ENCODE measurements at regions not wholly inside any gene's neighbourhood (a gene's known extent, or its start where the extent isn't known, plus 50 kb on each side); places are given as distances from the start of the nearest gene placed in this dataset.

DNA sequence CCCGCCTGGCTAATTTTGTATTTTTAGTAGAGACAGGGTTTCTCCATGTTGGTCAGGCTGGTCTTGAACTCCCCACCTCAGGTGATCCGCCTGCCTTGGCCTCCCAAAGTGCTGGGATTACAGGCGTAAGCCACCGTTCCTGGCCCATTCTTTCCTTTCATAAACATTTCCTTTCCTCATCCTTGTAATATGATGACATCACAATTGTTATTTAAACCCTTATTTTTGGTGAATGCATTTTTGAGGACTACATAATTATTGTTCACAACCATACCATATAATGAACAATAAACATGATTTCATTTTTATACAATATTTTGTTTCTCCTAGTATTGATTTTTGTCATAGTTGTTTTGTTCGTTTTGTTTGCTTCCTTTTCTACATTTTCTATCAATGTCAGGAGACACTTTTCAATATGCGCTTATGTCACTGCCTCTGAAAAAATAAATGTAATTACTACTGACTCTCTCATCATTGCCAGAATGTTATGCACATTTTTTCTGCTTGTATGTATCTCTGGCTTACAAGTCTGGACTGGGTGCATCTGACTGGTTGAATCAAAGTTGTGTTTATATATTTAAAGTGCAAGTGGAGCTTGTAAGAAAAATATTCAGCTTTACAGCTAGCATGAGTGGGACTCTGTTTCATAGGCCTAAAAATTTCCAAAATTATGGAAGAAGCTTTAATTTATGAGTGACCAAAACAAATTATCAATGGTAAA is 2286.3 kb upstream of the RAG2 start:
- TF ChIP-seq, protein P1, sequence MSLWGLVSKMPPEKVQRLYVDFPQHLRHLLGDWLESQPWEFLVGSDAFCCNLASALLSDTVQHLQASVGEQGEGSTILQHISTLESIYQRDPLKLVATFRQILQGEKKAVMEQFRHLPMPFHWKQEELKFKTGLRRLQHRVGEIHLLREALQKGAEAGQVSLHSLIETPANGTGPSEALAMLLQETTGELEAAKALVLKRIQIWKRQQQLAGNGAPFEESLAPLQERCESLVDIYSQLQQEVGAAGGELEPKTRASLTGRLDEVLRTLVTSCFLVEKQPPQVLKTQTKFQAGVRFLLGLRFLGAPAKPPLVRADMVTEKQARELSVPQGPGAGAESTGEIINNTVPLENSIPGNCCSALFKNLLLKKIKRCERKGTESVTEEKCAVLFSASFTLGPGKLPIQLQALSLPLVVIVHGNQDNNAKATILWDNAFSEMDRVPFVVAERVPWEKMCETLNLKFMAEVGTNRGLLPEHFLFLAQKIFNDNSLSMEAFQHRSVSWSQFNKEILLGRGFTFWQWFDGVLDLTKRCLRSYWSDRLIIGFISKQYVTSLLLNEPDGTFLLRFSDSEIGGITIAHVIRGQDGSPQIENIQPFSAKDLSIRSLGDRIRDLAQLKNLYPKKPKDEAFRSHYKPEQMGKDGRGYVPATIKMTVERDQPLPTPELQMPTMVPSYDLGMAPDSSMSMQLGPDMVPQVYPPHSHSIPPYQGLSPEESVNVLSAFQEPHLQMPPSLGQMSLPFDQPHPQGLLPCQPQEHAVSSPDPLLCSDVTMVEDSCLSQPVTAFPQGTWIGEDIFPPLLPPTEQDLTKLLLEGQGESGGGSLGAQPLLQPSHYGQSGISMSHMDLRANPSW (CRISPR knock-in tag; conservative IDR thresholded peaks at IDR 0.05; ENCODE audit: low read depth), result no peak
- TF ChIP-seq, protein P2, sequence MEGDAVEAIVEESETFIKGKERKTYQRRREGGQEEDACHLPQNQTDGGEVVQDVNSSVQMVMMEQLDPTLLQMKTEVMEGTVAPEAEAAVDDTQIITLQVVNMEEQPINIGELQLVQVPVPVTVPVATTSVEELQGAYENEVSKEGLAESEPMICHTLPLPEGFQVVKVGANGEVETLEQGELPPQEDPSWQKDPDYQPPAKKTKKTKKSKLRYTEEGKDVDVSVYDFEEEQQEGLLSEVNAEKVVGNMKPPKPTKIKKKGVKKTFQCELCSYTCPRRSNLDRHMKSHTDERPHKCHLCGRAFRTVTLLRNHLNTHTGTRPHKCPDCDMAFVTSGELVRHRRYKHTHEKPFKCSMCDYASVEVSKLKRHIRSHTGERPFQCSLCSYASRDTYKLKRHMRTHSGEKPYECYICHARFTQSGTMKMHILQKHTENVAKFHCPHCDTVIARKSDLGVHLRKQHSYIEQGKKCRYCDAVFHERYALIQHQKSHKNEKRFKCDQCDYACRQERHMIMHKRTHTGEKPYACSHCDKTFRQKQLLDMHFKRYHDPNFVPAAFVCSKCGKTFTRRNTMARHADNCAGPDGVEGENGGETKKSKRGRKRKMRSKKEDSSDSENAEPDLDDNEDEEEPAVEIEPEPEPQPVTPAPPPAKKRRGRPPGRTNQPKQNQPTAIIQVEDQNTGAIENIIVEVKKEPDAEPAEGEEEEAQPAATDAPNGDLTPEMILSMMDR (IDR thresholded peaks at IDR 0.05), result no peak

All from WTC11 (cell line).